Thyroid gland (tissue), 4 donors: ENCODE measurements at regions not wholly inside any gene's neighbourhood (a gene's known extent, or its start where the extent isn't known, plus 50 kb on each side); places are given as distances from the start of the nearest gene placed in this dataset.
"Not testable (repeated sequence)": the region's sequence is repeated elsewhere in the genome, so short reads cannot be mapped to it uniquely, and the experiment has no call there.

Experiments used
- DNase-seq, 2 donors: peaks; one replicate each; pipeline ENCODE4 v3.0.0-alpha.2; 2019
- H3K27ac ChIP-seq, 3 donors: fragments of 200-600 bp; sonication (generic); 1 replicate in 2 of 3; 2 replicates in 1 of 3; pipeline ENCODE4 v1.5.1; 2016 to 2019; ENCODE audit warnings: mild to moderate bottlenecking in 1 of 3, moderate library complexity in 1 of 3
- H3K27me3 ChIP-seq: fragments of 200-600 bp; sonication (generic); one replicate; pipeline ENCODE4 v1.5.1; 2019
- H3K36me3 ChIP-seq, 2 donors: fragments of 200-600 bp; sonication (generic); one replicate each; pipeline ENCODE4 v1.5.1; 2016 to 2019
- H3K4me1 ChIP-seq, 2 donors: fragments of 200-600 bp; sonication (generic); one replicate each; pipeline ENCODE4 v1.5.1; 2017 to 2019
- H3K4me3 ChIP-seq, 3 donors: fragments of 200-600 bp; sonication (generic); replicated peaks in 1 of 3; 1 replicate in 2 of 3; 2 replicates in 1 of 3; pipeline ENCODE4 v1.5.1; 2016; ENCODE audit warnings: mild to moderate bottlenecking in 1 of 3
- H3K9me3 ChIP-seq: fragments of 200-600 bp; sonication (generic); one replicate; pipeline ENCODE4 v1.5.1; 2017
- POLR2A ChIP-seq, 2 donors: fragments of 450-650 bp; IDR thresholded peaks; one replicate each; pipeline ENCODE4 v1.6.1; 2017; ENCODE audit warnings: antibody characterized with exemption in 2 of 2, mild to moderate bottlenecking in 2 of 2, moderate library complexity in 1 of 2
- WGBS, 2 donors: methylation state at CpG; one replicate each; pipeline ENCODE4 v1.1.5; 2017; 5-methylcytosine and 5-hydroxymethylcytosine counted together
- intact Hi-C: fragments of 100-400 bp; cut with DNase I; formaldehyde crosslinking; loops from one replicate; pipeline ENCODE4 v1.15.1; 2023
- TF ChIP-seq, protein P1 (sequence below), 6 experiments: fragments of 200-600 bp in 3 of 6; fragments of 450-650 bp in 3 of 6; sonication (generic) in 3 of 6; IDR thresholded peaks; one replicate each; pipeline ENCODE4 v1.5.1; 2016 to 2019; ENCODE audit warnings: antibody characterized with exemption in 6 of 6, mild to moderate bottlenecking in 2 of 6, inconsistent platforms in 1 of 6, moderate library complexity in 1 of 6

GRCh38 chr5:20972419-20972925 lies 984.5 kb upstream of the CDH18 start:
- 52 to 82% methylated on average over 7 of the region's 7 CpGs for whole genome bisulfite sequencing, 2 donors
- DNase-seq, result no peak
- no peaks in the 10 kb centered on the region for H3K27me3 ChIP-seq
- no peak overlapping the region for H3K4me3 ChIP-seq
- no peaks in the 10 kb centered on the region for H3K4me1 ChIP-seq
- no peaks in the 10 kb centered on the region for H3K36me3 ChIP-seq
- intact Hi-C loops, result no loop called here
- TF ChIP-seq, protein P1, sequence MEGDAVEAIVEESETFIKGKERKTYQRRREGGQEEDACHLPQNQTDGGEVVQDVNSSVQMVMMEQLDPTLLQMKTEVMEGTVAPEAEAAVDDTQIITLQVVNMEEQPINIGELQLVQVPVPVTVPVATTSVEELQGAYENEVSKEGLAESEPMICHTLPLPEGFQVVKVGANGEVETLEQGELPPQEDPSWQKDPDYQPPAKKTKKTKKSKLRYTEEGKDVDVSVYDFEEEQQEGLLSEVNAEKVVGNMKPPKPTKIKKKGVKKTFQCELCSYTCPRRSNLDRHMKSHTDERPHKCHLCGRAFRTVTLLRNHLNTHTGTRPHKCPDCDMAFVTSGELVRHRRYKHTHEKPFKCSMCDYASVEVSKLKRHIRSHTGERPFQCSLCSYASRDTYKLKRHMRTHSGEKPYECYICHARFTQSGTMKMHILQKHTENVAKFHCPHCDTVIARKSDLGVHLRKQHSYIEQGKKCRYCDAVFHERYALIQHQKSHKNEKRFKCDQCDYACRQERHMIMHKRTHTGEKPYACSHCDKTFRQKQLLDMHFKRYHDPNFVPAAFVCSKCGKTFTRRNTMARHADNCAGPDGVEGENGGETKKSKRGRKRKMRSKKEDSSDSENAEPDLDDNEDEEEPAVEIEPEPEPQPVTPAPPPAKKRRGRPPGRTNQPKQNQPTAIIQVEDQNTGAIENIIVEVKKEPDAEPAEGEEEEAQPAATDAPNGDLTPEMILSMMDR (IDR thresholded peaks at IDR 0.05), result no peak
- no peak for TF ChIP-seq POLR2A (IDR thresholded peaks at IDR 0.05)
- no peak overlapping the region for H3K27ac ChIP-seq
- no peaks in the 10 kb centered on the region for H3K9me3 ChIP-seq

GRCh38 chr5:20959347-20959746 lies 971.3 kb upstream of the CDH18 start:
- TF ChIP-seq, protein P1 (IDR thresholded peaks at IDR 0.05), result no peak
- TF ChIP-seq POLR2A (IDR thresholded peaks at IDR 0.05), result no peak
- DNase-seq, result no peak
- H3K36me3 ChIP-seq, result no peaks in the 10 kb centered on the region
- no peak overlapping the region for H3K4me3 ChIP-seq
- intact Hi-C loops, result no loop called here
- WGBS, 2 donors, result 88 to 95% methylated on average over 1 of the region's 1 CpG
- H3K4me1 ChIP-seq, result no peaks in the 10 kb centered on the region
- H3K27me3 ChIP-seq, result no peaks in the 10 kb centered on the region
- H3K9me3 ChIP-seq, result no peaks in the 10 kb centered on the region
- no peak overlapping the region for H3K27ac ChIP-seq

GRCh38 chr5:20958641-20959040 lies 970.6 kb upstream of the CDH18 start:
- Histone ChIP-seq H3K4me1 (no peaks in the 10 kb centered on the region), H3K27me3 (no peaks in the 10 kb centered on the region), H3K36me3 (no peaks in the 10 kb centered on the region), H3K4me3 (no peak overlapping the region), H3K9me3 (no peaks in the 10 kb centered on the region), H3K27ac (no peak overlapping the region)
- TF ChIP-seq POLR2A (IDR thresholded peaks at IDR 0.05), result no peak
- TF ChIP-seq, protein P1 (IDR thresholded peaks at IDR 0.05), result no peak
- intact Hi-C loops, result no loop called here
- WGBS, 2 donors, result 89 to 93% methylated on average over 5 of the region's 5 CpGs
- no peak for DNase-seq

GRCh38 chr5:20956134-20956533 lies 968.1 kb upstream of the CDH18 start:
- H3K4me1 ChIP-seq, result no peaks in the 10 kb centered on the region
- H3K36me3 ChIP-seq, result no peaks in the 10 kb centered on the region
- H3K27me3 ChIP-seq, result no peaks in the 10 kb centered on the region
- no peak overlapping the region for H3K4me3 ChIP-seq
- H3K27ac ChIP-seq, result no peak overlapping the region
- WGBS, 2 donors, result 86 to 88% methylated on average over 2 of the region's 2 CpGs
- no peaks in the 10 kb centered on the region for H3K9me3 ChIP-seq
- no peak for DNase-seq
- TF ChIP-seq POLR2A (IDR thresholded peaks at IDR 0.05), result no peak
- TF ChIP-seq, protein P1 (IDR thresholded peaks at IDR 0.05), result no peak
- intact Hi-C loops, result no loop called here

GRCh38 chr5:20949636-20950035 lies 961.6 kb upstream of the CDH18 start:
- Histone ChIP-seq H3K36me3 (no peaks in the 10 kb centered on the region), H3K4me1 (no peaks in the 10 kb centered on the region), H3K27ac (no peak overlapping the region), H3K9me3 (no peaks in the 10 kb centered on the region), H3K27me3 (no peaks in the 10 kb centered on the region), H3K4me3 (no peak overlapping the region)
- TF ChIP-seq POLR2A (IDR thresholded peaks at IDR 0.05), result no peak
- TF ChIP-seq, protein P1 (IDR thresholded peaks at IDR 0.05), result no peak
- WGBS, 2 donors, result 13 to 15% methylated on average over 1 of the region's 1 CpG
- intact Hi-C loops, result no loop called here
- no peak for DNase-seq

DNA sequence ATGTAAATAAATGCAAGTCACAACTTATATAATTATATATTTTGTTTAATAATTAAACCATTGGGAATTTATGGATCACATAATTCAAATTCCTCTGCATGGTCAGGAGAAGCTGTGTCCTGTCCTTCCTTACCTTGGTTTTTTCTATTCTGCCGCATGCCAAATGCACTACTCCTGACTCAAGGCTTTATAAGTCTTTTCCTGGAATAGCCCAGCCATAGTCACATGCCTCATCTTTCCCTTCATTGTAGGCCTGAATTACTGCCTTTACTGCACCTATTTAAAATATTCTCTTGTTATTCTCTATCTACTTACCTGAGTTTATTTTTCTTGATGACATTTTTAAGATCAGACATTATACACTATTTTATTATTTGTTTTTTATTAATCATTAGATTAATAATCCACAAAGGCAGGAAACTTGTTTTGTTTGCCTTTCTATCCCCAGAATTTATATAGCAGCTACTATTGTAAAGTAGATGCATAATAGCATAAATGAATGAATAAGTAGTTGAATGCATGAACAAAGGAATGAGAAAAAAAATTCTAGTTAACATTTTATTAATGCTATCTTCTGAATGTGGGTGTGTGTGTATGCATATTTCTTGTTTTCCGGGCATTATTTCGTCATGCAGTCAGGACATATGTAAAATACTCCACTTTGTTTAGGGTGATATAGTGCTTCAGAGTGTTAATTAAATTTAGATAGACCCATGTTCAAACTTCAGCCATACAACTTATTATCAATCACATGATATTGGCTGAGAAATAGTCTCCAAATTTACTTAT lies 955.4 kb upstream of the CDH18 start:
- H3K36me3 ChIP-seq, H3K4me1 ChIP-seq, H3K4me3 ChIP-seq, H3K27me3 ChIP-seq, H3K9me3 ChIP-seq, DNase-seq, intact Hi-C loops, H3K27ac ChIP-seq: not testable (repeated sequence)
- WGBS, 2 donors, result 84 to 90% methylated on average over 3 of the region's 3 CpGs

DNA sequence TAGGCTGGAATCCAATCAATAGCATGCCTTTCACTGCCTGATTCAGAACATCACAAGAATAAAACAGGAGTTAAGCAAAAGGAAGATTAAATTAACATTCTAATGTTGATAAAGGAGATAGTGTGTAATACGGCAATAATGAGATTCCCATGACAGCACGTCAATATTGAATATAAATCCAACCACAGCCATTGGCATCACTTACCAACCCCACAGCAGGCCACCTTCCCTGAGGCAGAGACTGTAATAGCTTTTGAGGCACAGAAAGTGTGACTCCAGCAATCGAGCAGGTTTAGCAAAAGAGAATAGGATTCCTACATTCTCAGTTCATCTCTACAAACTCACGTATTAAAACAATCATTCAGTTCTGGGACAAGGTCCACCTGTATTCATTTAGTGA lies 954.6 kb upstream of the CDH18 start:
- 88 to 92% methylated on average over 4 of the region's 4 CpGs for WGBS, 2 donors
- DNase-seq, intact Hi-C loops, H3K4me1 ChIP-seq, H3K27ac ChIP-seq, H3K9me3 ChIP-seq, H3K27me3 ChIP-seq, H3K36me3 ChIP-seq, H3K4me3 ChIP-seq: not testable (repeated sequence)

DNA sequence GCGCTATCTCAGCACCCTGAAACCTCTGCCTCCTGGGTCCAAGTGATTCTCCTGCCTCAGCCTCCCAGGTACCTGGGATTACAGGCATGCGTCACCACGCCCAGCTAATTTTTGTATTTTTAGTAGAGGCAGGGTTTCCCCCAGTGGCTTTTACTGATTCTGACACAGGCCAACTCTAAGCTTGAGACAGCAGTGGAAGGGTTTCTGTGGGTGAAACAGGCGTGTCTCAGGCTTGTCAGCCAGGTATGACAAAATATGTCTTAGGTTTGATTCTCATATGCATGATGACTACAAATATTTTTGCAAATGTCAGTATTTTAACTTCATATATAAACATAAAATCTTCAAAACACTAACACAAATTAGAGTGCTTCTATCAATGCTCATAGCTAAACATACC lies 952.8 kb upstream of the CDH18 start:
- H3K4me1 ChIP-seq, H3K27me3 ChIP-seq, intact Hi-C loops, H3K9me3 ChIP-seq, H3K4me3 ChIP-seq, H3K27ac ChIP-seq, DNase-seq, H3K36me3 ChIP-seq: not testable (repeated sequence)
- WGBS, 2 donors, result 94% methylated on average over 3 to 4 of the region's 4 CpGs
